HFFc6 (cell line): ENCODE measurements at regions not wholly inside any gene's neighbourhood (a gene's known extent, or its start where the extent isn't known, plus 50 kb on each side); places are given as distances from the start of the nearest gene placed in this dataset.

Source experiments
- DNase-seq: peaks from one replicate; pipeline ENCODE4 v3.0.0-alpha.2; 2018
- H3K27ac Mint-ChIP-seq: 2 replicates; pipeline ENCODE4 v1.8.0; 2020; ENCODE audit warnings: mild to moderate bottlenecking, mixed read lengths
- H3K27me3 Mint-ChIP-seq: 2 replicates; pipeline ENCODE4 v1.8.0; 2021; ENCODE audit warnings: mild to moderate bottlenecking, moderate library complexity, mixed read lengths; ENCODE audit not compliant: insufficient read depth
- H3K36me3 Mint-ChIP-seq: 2 replicates; pipeline ENCODE4 v1.8.0; 2021; ENCODE audit warnings: low read depth, mixed read lengths
- H3K4me1 Mint-ChIP-seq: 2 replicates; pipeline ENCODE4 v1.8.0; 2020; ENCODE audit warnings: low read depth, mixed read lengths
- H3K4me3 Mint-ChIP-seq: 2 replicates; pipeline ENCODE4 v1.8.0; 2020; ENCODE audit warnings: mild to moderate bottlenecking, moderate library complexity, mixed read lengths
- H3K9me3 Mint-ChIP-seq: 2 replicates; pipeline ENCODE4 v1.8.0; 2020; ENCODE audit warnings: mild to moderate bottlenecking, mixed read lengths
- CTCF ChIP-seq: fragments of 200-600 bp; sonication (generic); IDR thresholded peaks from 2 replicates; pipeline ENCODE4 v1.5.0; 2021; ENCODE audit warnings: antibody characterized with exemption, mild to moderate bottlenecking

GRCh38 chr13:26961890-26962615 is 201.5 kb upstream of the GPR12 start:
- Mint-ChIP-seq H3K4me3 (no peak overlapping the region), H3K27me3 (peaks cover 63% of the 10 kb centered on the region), H3K4me1 (peaks cover 6% of the 10 kb centered on the region), H3K27ac (no peak overlapping the region), H3K36me3 (no peaks in the 10 kb centered on the region), H3K9me3 (no peaks in the 10 kb centered on the region)
- no peak for DNase-seq
- no peak for TF ChIP-seq CTCF

GRCh38 chr13:26957182-26957581 is 196.6 kb upstream of the GPR12 start:
- H3K4me1 Mint-ChIP-seq, result no peaks in the 10 kb centered on the region
- H3K36me3 Mint-ChIP-seq, result no peaks in the 10 kb centered on the region
- H3K9me3 Mint-ChIP-seq, result no peaks in the 10 kb centered on the region
- no peak for DNase-seq
- peaks cover 57% of the 10 kb centered on the region for H3K27me3 Mint-ChIP-seq
- H3K27ac Mint-ChIP-seq, result no peak overlapping the region
- TF ChIP-seq CTCF, result no peak
- no peak overlapping the region for H3K4me3 Mint-ChIP-seq

- H3K4me1 Mint-ChIP-seq, result no peaks in the 10 kb centered on the region
- DNase-seq, result no peak
- H3K27me3 Mint-ChIP-seq, result peaks cover 55% of the 10 kb centered on the region
- H3K27ac Mint-ChIP-seq, result no peak overlapping the region
- no peak for TF ChIP-seq CTCF
- no peak overlapping the region for H3K4me3 Mint-ChIP-seq
- no peaks in the 10 kb centered on the region for H3K9me3 Mint-ChIP-seq
- H3K36me3 Mint-ChIP-seq, result no peaks in the 10 kb centered on the region
Measured at GRCh38 chr13:26956522-26957142, 196.0 kb upstream of the GPR12 start.

- DNase-seq, result no peak
- Mint-ChIP-seq H3K4me1 (peaks cover 6% of the 10 kb centered on the region; the same call in 1 of the 2 replicates), H3K36me3 (no peaks in the 10 kb centered on the region), H3K27me3 (peaks cover 40% of the 10 kb centered on the region), H3K4me3 (no peak overlapping the region), H3K9me3 (no peaks in the 10 kb centered on the region), H3K27ac (no peak overlapping the region)
- no peak for TF ChIP-seq CTCF
Measured at GRCh38 chr13:26954976-26955375, 194.4 kb upstream of the GPR12 start.

- Mint-ChIP-seq H3K9me3 (no peaks in the 10 kb centered on the region), H3K27ac (no peak overlapping the region), H3K4me3 (no peak overlapping the region), H3K36me3 (no peaks in the 10 kb centered on the region), H3K4me1 (peaks cover 6% of the 10 kb centered on the region; the same call in 1 of the 2 replicates), H3K27me3 (peaks cover 32% of the 10 kb centered on the region)
- no peak for DNase-seq
- TF ChIP-seq CTCF, result no peak
Measured at GRCh38 chr13:26953291-26953690, 192.7 kb upstream of the GPR12 start.
